K562 (cell line): ENCODE measurements at regions not wholly inside any gene's neighbourhood (a gene's known extent, or its start where the extent isn't known, plus 50 kb on each side); places are given as distances from the start of the nearest gene placed in this dataset.

ENCODE experiments used
- BRCA1 ChIP-seq, 2 experiments: fragments of 450-650 bp in 1 of 2; sonication (generic) in 1 of 2; formaldehyde crosslinking in 1 of 2; IDR thresholded peaks; 2 replicates each; pipeline versions ENCODE4 v1.5.0 to v1.6.1; 2017 to 2020; ENCODE audit warnings: mild to moderate bottlenecking in 1 of 2, missing genetic modification reagents in 1 of 2
- C11orf30 ChIP-seq: fragments of 450-650 bp; IDR thresholded peaks from 2 replicates; pipeline ENCODE4 v1.6.1; 2016; ENCODE audit warnings: low read depth, mild to moderate bottlenecking
- CEBPB ChIP-seq: fragments of 450-650 bp; IDR thresholded peaks from 2 replicates; pipeline ENCODE4 v1.6.1; 2016; ENCODE audit warnings: missing genetic modification characterization, missing compliant biosample characterization
- CTCF ChIP-seq, 3 experiments: IDR thresholded peaks in 2 of 3; conservative IDR thresholded peaks in 1 of 3; 2 replicates each; pipeline ENCODE4 v1.5.1; 2011 to 2012; ENCODE audit warnings: low read length in 3 of 3, mild to moderate bottlenecking in 3 of 3, control low read depth in 2 of 3, improper control_type of control experiment in 1 of 3, inconsistent platforms in 1 of 3, low read depth in 1 of 3, mixed read lengths in 1 of 3, moderate library complexity in 1 of 3; ENCODE audit not compliant: insufficient read depth in 2 of 3
- GTF2A2 ChIP-seq: IDR thresholded peaks from 2 replicates; pipeline ENCODE4 v1.6.1; 2016; ENCODE audit warnings: mild to moderate bottlenecking, missing genetic modification characterization, missing compliant biosample characterization
- NR2C1 ChIP-seq, 2 experiments: fragments of 450-650 bp; IDR thresholded peaks; 2 replicates each; pipeline ENCODE4 v1.6.1; 2017; ENCODE audit warnings: mild to moderate bottlenecking in 2 of 2, antibody characterized with exemption in 1 of 2, inconsistent platforms in 1 of 2, missing compliant biosample characterization in 1 of 2, missing genetic modification characterization in 1 of 2
- PTRF ChIP-seq: fragments of 450-650 bp; IDR thresholded peaks from 2 replicates; pipeline ENCODE4 v1.6.1; 2016; ENCODE audit warnings: mild to moderate bottlenecking, missing genetic modification characterization, missing compliant biosample characterization
- RFX5 ChIP-seq: IDR thresholded peaks from 2 replicates; pipeline ENCODE4 v1.6.1; 2011; ENCODE audit warnings: low read depth, mild to moderate bottlenecking, improper control_type of control experiment, low read length
- SMC3 ChIP-seq: conservative IDR thresholded peaks from 2 replicates; pipeline ENCODE4 v1.6.1; 2011; ENCODE audit warnings: low read depth, low read length, improper control_type of control experiment; ENCODE audit not compliant: insufficient read depth
- ZNF143 ChIP-seq: sonication (generic); formaldehyde crosslinking; IDR thresholded peaks from 2 replicates; pipeline ENCODE4 v1.9.0; 2022; ENCODE audit warnings: mild to moderate bottlenecking, missing genetic modification reagents
- ZZZ3 ChIP-seq: fragments of 450-650 bp; IDR thresholded peaks from 2 replicates; pipeline ENCODE4 v1.6.1; 2016; ENCODE audit warnings: antibody characterized with exemption, mild to moderate bottlenecking, moderate library complexity

- TF ChIP-seq NR2C1 (IDR thresholded peaks at IDR 0.05) (no peak), NR2C1 (tag; IDR thresholded peaks at IDR 0.05) (no peak), BRCA1 (IDR thresholded peaks at IDR 0.05) (no peak), BRCA1 (CRISPR knock-in tag; IDR thresholded peaks at IDR 0.05) (no peak), C11orf30 (no peak), GTF2A2 (no peak), ZNF143 (no peak), ZZZ3 (no peak), SMC3 (no peak), RFX5 (no peak), CEBPB (tag) (no peak), CTCF (IDR thresholded peaks at IDR 0.05 in 2 of 3, conservative IDR thresholded peaks at IDR 0.05 in 1 of 3; ENCODE audit: insufficient read depth in 2 of 3, low read depth in 1 of 3, low read length in 3 of 3) (no peak), PTRF (tag) (no peak)
These were observed 451.2 kb downstream of the USP25 start for GRCh38 chr21:16181018-16181417.
